SKM-1 treated with dmso at 0.1 percent for 144 hours (cell line): ENCODE measurements at regions not wholly inside any gene's neighbourhood (a gene's known extent, or its start where the extent isn't known, plus 50 kb on each side); places are given as distances from the start of the nearest gene placed in this dataset.

Source experiments
- DNase-seq: peaks from one replicate; lab custom pipeline; 2025; ENCODE audit not compliant: unreplicated experiment; lab: John Stamatoyannopoulos, UW

- DNase-seq, result no peak
Observed at GRCh38 chr2:198259496-198259895, 455.1 kb downstream of the PLCL1 start.

- DNase-seq, result no peak
Observed at GRCh38 chr2:198254536-198255090, 450.2 kb downstream of the PLCL1 start.

- no peak for DNase-seq
Observed at GRCh38 chr2:198253995-198254394, 449.6 kb downstream of the PLCL1 start.

GRCh38 chr2:198252472-198252871 lies 448.1 kb downstream of the PLCL1 start:
- DNase-seq, result no peak

GRCh38 chr2:198242093-198242492 lies 437.7 kb downstream of the PLCL1 start:
- no peak for DNase-seq

GRCh38 chr2:198238429-198238828 lies 434.0 kb downstream of the PLCL1 start:
- DNase-seq, result no peak

GRCh38 chr2:198236338-198236737 lies 431.9 kb downstream of the PLCL1 start:
- DNase-seq, result no peak

- no peak for DNase-seq
Observed at GRCh38 chr2:198232281-198232680, 427.9 kb downstream of the PLCL1 start.

GRCh38 chr2:198231562-198231961 lies 427.2 kb downstream of the PLCL1 start:
- DNase-seq, result no peak

GRCh38 chr2:198220763-198221610 lies 416.6 kb downstream of the PLCL1 start:
- no peak for DNase-seq

- no peak for DNase-seq
Observed at GRCh38 chr2:198219292-198219691, 414.9 kb downstream of the PLCL1 start.

- DNase-seq, result no peak
Observed at GRCh38 chr2:198214114-198214596, 409.8 kb downstream of the PLCL1 start.

- DNase-seq, result no peak
Observed at GRCh38 chr2:198213253-198213652, 408.9 kb downstream of the PLCL1 start.

- no peak for DNase-seq
Observed at GRCh38 chr2:198211706-198212105, 407.3 kb downstream of the PLCL1 start.

GRCh38 chr2:198203336-198204069 lies 399.1 kb downstream of the PLCL1 start:
- no peak for DNase-seq
